ENCODE measurements at regions not wholly inside any gene's neighbourhood (a gene's known extent, or its start where the extent isn't known, plus 50 kb on each side); places are given as distances from the start of the nearest gene placed in this dataset.

DNA sequence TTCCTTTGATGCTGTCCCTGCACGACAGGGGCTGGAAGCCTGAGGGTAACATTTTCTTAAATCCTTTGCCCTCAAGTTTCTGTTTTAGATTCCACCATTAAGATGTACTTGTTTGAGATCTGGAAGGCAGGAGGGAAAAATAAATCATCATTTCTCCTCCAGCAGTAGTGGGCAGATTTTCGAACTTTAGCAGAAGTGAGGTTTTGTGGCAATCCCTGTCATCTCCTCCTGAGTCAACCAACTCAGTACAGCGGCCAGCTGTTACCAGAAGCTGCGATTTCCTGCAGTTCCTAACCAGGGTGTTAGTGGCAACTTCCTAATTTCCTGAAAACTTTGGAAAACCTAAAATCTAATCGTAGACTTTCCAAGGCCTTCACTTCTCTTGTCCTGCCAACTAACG lies 517.2 kb upstream of the ACVR2A start:
- no peak overlapping the region for H3K27ac ChIP-seq (ENCODE audit: low read length)
- H3K4me1 ChIP-seq (ENCODE audit: control insufficient read depth, insufficient read depth, low read length): no peaks in the 10 kb centered on the region
- CTCF ChIA-PET: no interaction called here
- no peaks in the 10 kb centered on the region for H3K9me3 ChIP-seq (ENCODE audit: control insufficient read depth, insufficient read depth, low read depth, low read length)
- in situ Hi-C loops (cut with HindIII; ENCODE audit: low pct_unique_long_range_greater_than_20kb, low sequenced_read_pairs) (no loop called here), intact Hi-C loops (cut with micrococcal nuclease; ENCODE audit: unreplicated experiment) (no loop called here)
- no peaks in the 10 kb centered on the region for H3K36me3 ChIP-seq (ENCODE audit: control insufficient read depth, insufficient read depth, low read length)
- H3K27me3 ChIP-seq (ENCODE audit: control insufficient read depth, insufficient read depth, low read length): no peaks in the 10 kb centered on the region
- ATAC-seq: no peak
- no peak for DNase-seq (ENCODE audit: low read depth, low spot score)
- TF ChIP-seq, protein P1, sequence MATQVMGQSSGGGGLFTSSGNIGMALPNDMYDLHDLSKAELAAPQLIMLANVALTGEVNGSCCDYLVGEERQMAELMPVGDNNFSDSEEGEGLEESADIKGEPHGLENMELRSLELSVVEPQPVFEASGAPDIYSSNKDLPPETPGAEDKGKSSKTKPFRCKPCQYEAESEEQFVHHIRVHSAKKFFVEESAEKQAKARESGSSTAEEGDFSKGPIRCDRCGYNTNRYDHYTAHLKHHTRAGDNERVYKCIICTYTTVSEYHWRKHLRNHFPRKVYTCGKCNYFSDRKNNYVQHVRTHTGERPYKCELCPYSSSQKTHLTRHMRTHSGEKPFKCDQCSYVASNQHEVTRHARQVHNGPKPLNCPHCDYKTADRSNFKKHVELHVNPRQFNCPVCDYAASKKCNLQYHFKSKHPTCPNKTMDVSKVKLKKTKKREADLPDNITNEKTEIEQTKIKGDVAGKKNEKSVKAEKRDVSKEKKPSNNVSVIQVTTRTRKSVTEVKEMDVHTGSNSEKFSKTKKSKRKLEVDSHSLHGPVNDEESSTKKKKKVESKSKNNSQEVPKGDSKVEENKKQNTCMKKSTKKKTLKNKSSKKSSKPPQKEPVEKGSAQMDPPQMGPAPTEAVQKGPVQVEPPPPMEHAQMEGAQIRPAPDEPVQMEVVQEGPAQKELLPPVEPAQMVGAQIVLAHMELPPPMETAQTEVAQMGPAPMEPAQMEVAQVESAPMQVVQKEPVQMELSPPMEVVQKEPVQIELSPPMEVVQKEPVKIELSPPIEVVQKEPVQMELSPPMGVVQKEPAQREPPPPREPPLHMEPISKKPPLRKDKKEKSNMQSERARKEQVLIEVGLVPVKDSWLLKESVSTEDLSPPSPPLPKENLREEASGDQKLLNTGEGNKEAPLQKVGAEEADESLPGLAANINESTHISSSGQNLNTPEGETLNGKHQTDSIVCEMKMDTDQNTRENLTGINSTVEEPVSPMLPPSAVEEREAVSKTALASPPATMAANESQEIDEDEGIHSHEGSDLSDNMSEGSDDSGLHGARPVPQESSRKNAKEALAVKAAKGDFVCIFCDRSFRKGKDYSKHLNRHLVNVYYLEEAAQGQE (IDR thresholded peaks at IDR 0.05; ENCODE audit: insufficient read depth in 1 of 2, low read depth in 2 of 2, low read length in 1 of 2): no peak
- TF ChIP-seq, protein P2, sequence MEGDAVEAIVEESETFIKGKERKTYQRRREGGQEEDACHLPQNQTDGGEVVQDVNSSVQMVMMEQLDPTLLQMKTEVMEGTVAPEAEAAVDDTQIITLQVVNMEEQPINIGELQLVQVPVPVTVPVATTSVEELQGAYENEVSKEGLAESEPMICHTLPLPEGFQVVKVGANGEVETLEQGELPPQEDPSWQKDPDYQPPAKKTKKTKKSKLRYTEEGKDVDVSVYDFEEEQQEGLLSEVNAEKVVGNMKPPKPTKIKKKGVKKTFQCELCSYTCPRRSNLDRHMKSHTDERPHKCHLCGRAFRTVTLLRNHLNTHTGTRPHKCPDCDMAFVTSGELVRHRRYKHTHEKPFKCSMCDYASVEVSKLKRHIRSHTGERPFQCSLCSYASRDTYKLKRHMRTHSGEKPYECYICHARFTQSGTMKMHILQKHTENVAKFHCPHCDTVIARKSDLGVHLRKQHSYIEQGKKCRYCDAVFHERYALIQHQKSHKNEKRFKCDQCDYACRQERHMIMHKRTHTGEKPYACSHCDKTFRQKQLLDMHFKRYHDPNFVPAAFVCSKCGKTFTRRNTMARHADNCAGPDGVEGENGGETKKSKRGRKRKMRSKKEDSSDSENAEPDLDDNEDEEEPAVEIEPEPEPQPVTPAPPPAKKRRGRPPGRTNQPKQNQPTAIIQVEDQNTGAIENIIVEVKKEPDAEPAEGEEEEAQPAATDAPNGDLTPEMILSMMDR (IDR thresholded peaks at IDR 0.05): no peak
- TF ChIP-seq TCF7L2 (IDR thresholded peaks at IDR 0.05; ENCODE audit: low read depth, low read length) (no peak), SIN3A (IDR thresholded peaks at IDR 0.05; ENCODE audit: borderline replicate concordance, insufficient read depth, low read depth, low read length) (no peak), POLR2AphosphoS5 (IDR thresholded peaks at IDR 0.05; ENCODE audit: low read depth, low read length) (no peak)
- BruUV-seq (replicated peaks): no TSS peak
- POLR2A ChIA-PET: no interaction called here
- no peak overlapping the region for H3K4me3 ChIP-seq (ENCODE audit: low read depth in 2 of 2, low read length in 2 of 2)

DNA sequence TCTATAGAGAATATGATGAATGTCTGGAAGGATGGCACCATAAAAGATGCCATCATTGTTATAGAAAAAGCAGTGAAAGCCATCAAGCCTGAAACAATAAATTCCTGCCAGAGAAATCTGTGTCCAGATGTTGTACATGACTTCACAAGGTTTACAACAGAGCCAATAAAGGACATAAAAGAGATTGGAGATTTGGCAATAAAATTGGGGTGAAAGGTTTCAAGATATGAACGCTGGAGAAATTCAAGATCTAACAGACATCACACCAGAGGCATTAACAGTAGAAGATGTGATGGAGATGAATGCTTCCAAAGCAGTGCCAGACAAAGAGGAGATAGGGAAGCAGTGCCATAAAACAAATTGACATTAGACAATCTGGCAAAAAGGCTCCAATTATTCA lies 518.8 kb upstream of the ACVR2A start:
- CTCF ChIA-PET: no interaction called here
- no TSS peak for BruUV-seq (replicated peaks)
- no peaks in the 10 kb centered on the region for H3K27me3 ChIP-seq (ENCODE audit: control insufficient read depth, insufficient read depth, low read length)
- H3K4me3 ChIP-seq (ENCODE audit: low read depth in 2 of 2, low read length in 2 of 2): no peak overlapping the region
- H3K9me3 ChIP-seq (ENCODE audit: control insufficient read depth, insufficient read depth, low read depth, low read length): no peaks in the 10 kb centered on the region
- TF ChIP-seq SIN3A (IDR thresholded peaks at IDR 0.05; ENCODE audit: borderline replicate concordance, insufficient read depth, low read depth, low read length): no peak
- TF ChIP-seq, protein P1 (IDR thresholded peaks at IDR 0.05; ENCODE audit: insufficient read depth in 1 of 2, low read depth in 2 of 2, low read length in 1 of 2): no peak
- TF ChIP-seq, protein P2 (IDR thresholded peaks at IDR 0.05): no peak
- TF ChIP-seq POLR2AphosphoS5 (IDR thresholded peaks at IDR 0.05; ENCODE audit: low read depth, low read length): no peak
- no peak for TF ChIP-seq TCF7L2 (IDR thresholded peaks at IDR 0.05; ENCODE audit: low read depth, low read length)
- H3K4me1 ChIP-seq (ENCODE audit: control insufficient read depth, insufficient read depth, low read length): no peaks in the 10 kb centered on the region
- in situ Hi-C loops (cut with HindIII; ENCODE audit: low pct_unique_long_range_greater_than_20kb, low sequenced_read_pairs): no loop called here
- H3K36me3 ChIP-seq (ENCODE audit: control insufficient read depth, insufficient read depth, low read length): no peaks in the 10 kb centered on the region
- intact Hi-C loops (cut with micrococcal nuclease; ENCODE audit: unreplicated experiment): no loop called here
- DNase-seq (ENCODE audit: low read depth, low spot score) (no peak), ATAC-seq (no peak)
- H3K27ac ChIP-seq (ENCODE audit: low read length): no peak overlapping the region
- POLR2A ChIA-PET: no interaction called here
